Colonic mucosa (tissue), 4 donors: ENCODE measurements at regions not wholly inside any gene's neighbourhood (a gene's known extent, or its start where the extent isn't known, plus 50 kb on each side); places are given as distances from the start of the nearest gene placed in this dataset.

Source experiments
- DNase-seq: peaks from one replicate; pipeline ENCODE4 v3.0.0-alpha.2; 2020
- H3K27ac ChIP-seq: fragments of 200-600 bp; one replicate; pipeline ENCODE4 v1.8.0; 2021
- H3K27me3 ChIP-seq: fragments of 200-600 bp; one replicate; pipeline ENCODE4 v1.8.0; 2021
- H3K36me3 ChIP-seq: fragments of 200-600 bp; one replicate; pipeline ENCODE4 v1.8.0; 2021
- H3K4me1 ChIP-seq: fragments of 200-600 bp; one replicate; pipeline ENCODE4 v1.8.0; 2021; ENCODE audit warnings: mild to moderate bottlenecking
- H3K4me3 ChIP-seq: fragments of 200-600 bp; one replicate; pipeline ENCODE4 v1.8.0; 2021
- H3K9ac ChIP-seq, 2 donors: one replicate each; pipeline ENCODE4 v1.7.0; 2013; ENCODE audit warnings: control low read depth in 2 of 2, low read depth in 2 of 2, low read length in 2 of 2
- H3K9me3 ChIP-seq: fragments of 200-600 bp; one replicate; pipeline ENCODE4 v1.8.0; 2021
- CTCF ChIP-seq: fragments of 200-600 bp; IDR thresholded peaks from one replicate; pipeline ENCODE4 v1.8.0; 2022; ENCODE audit warnings: antibody characterized with exemption, mild to moderate bottlenecking
- intact Hi-C: fragments of 100-400 bp; cut with DNase I; formaldehyde crosslinking; loops from one replicate; pipeline ENCODE4 v1.14.1; 2022
- donor health status: healthy.
- donor health status: DM: no; HTN: no; CAD: no.
- donor health status: DM: no; HTN: no; CAD: no.

GRCh38 chr5:58275516-58275915, 184.4 kb downstream of the PLK2 start:
- no peaks in the 10 kb centered on the region for H3K36me3 ChIP-seq
- no peak overlapping the region for H3K4me3 ChIP-seq
- intact Hi-C loops: no loop called here
- H3K9me3 ChIP-seq: no peaks in the 10 kb centered on the region
- H3K27ac ChIP-seq: no peak overlapping the region
- no peak for DNase-seq
- no peak for TF ChIP-seq CTCF
- H3K9ac ChIP-seq: no peak overlapping the region
- no peaks in the 10 kb centered on the region for H3K4me1 ChIP-seq
- H3K27me3 ChIP-seq: no peaks in the 10 kb centered on the region

GRCh38 chr5:58274191-58274590, 185.7 kb downstream of the PLK2 start:
- no peak for TF ChIP-seq CTCF
- intact Hi-C loops: no loop called here
- H3K27ac ChIP-seq: no peak overlapping the region

GRCh38 chr5:58273711-58274110, 186.2 kb downstream of the PLK2 start:
- H3K4me3 ChIP-seq: no peak overlapping the region

More at GRCh38 chr5:58274191-58274590, 185.7 kb downstream of the PLK2 start:
- Histone ChIP-seq H3K9me3 (no peaks in the 10 kb centered on the region), H3K4me3 (no peak overlapping the region), H3K27me3 (no peaks in the 10 kb centered on the region), H3K36me3 (no peaks in the 10 kb centered on the region), H3K4me1 (no peaks in the 10 kb centered on the region), H3K9ac (no peak overlapping the region)
- no peak for DNase-seq

GRCh38 chr5:58268268-58268667, 191.6 kb downstream of the PLK2 start:
- DNase-seq: no peak

More at GRCh38 chr5:58273711-58274110, 186.2 kb downstream of the PLK2 start:
- no peak overlapping the region for H3K9ac ChIP-seq
- no peak for DNase-seq
- no peak overlapping the region for H3K27ac ChIP-seq
- no peaks in the 10 kb centered on the region for H3K9me3 ChIP-seq
- no peaks in the 10 kb centered on the region for H3K27me3 ChIP-seq
- H3K4me1 ChIP-seq: no peaks in the 10 kb centered on the region
- H3K36me3 ChIP-seq: no peaks in the 10 kb centered on the region
- intact Hi-C loops: no loop called here
- TF ChIP-seq CTCF: no peak

GRCh38 chr5:58266402-58266801, 193.5 kb downstream of the PLK2 start:
- Histone ChIP-seq H3K4me3 (no peak overlapping the region), H3K9me3 (no peaks in the 10 kb centered on the region), H3K27ac (no peak overlapping the region), H3K27me3 (no peaks in the 10 kb centered on the region), H3K4me1 (no peaks in the 10 kb centered on the region), H3K9ac (no peak overlapping the region), H3K36me3 (no peaks in the 10 kb centered on the region)
- no peak for TF ChIP-seq CTCF
- intact Hi-C loops: no loop called here
- DNase-seq: no peak

More at GRCh38 chr5:58268268-58268667, 191.6 kb downstream of the PLK2 start:
- no peak for TF ChIP-seq CTCF
- Histone ChIP-seq H3K27ac (no peak overlapping the region), H3K9me3 (no peaks in the 10 kb centered on the region), H3K4me1 (no peaks in the 10 kb centered on the region), H3K27me3 (no peaks in the 10 kb centered on the region), H3K9ac (no peak overlapping the region), H3K4me3 (no peak overlapping the region), H3K36me3 (no peaks in the 10 kb centered on the region)
- intact Hi-C loops: no loop called here
